ENCODE measurements at regions not wholly inside any gene's neighbourhood (a gene's known extent, or its start where the extent isn't known, plus 50 kb on each side); places are given as distances from the start of the nearest gene placed in this dataset.
"Not testable (repeated sequence)": the region's sequence is repeated elsewhere in the genome, so short reads cannot be mapped to it uniquely, and the experiment has no call there.

- DNase-seq: no peak
Observed at GRCh38 chr22:23500508-23501260, 79.4 kb downstream of the IGLL1 start.

GRCh38 chr22:23499845-23500500 lies 80.1 kb downstream of the IGLL1 start:
- no peak for DNase-seq

GRCh38 chr22:23498811-23499798 lies 81.0 kb downstream of the IGLL1 start:
- DNase-seq: no peak

- DNase-seq: not testable (repeated sequence)
Observed at GRCh38 chr22:23497889-23498288, 82.2 kb downstream of the IGLL1 start.

- DNase-seq: no peak
Observed at GRCh38 chr22:23497016-23497885, 82.8 kb downstream of the IGLL1 start.

GRCh38 chr22:23496445-23496833 lies 83.7 kb downstream of the IGLL1 start:
- no peak for DNase-seq

- DNase-seq: no peak
Observed at GRCh38 chr22:23495614-23496444, 84.3 kb downstream of the IGLL1 start.

- DNase-seq: no peak
Observed at GRCh38 chr22:23494930-23495266, 85.2 kb downstream of the IGLL1 start.

GRCh38 chr22:23485490-23485889 lies 94.6 kb downstream of the IGLL1 start:
- no peak for DNase-seq

- no peak for DNase-seq
Observed at GRCh38 chr22:23484651-23485050, 95.4 kb downstream of the IGLL1 start.

GRCh38 chr22:23481369-23481768 lies 98.7 kb downstream of the IGLL1 start:
- no peak for DNase-seq

GRCh38 chr22:23478175-23478574 lies 101.9 kb downstream of the IGLL1 start:
- no peak for DNase-seq

- DNase-seq: not testable (repeated sequence)
Observed at GRCh38 chr22:23474531-23474930, 105.6 kb downstream of the IGLL1 start.

GRCh38 chr22:23473901-23474300 lies 106.2 kb downstream of the IGLL1 start:
- DNase-seq: no peak

GRCh38 chr22:23472376-23472775 lies 107.7 kb downstream of the IGLL1 start:
- DNase-seq: not testable (repeated sequence)

- DNase-seq: no peak
Observed at GRCh38 chr22:23471698-23472097, 108.4 kb downstream of the IGLL1 start.

- DNase-seq: no peak
Observed at GRCh38 chr22:23470811-23471389, 109.2 kb downstream of the IGLL1 start.

GRCh38 chr22:23467721-23468294 lies 112.3 kb downstream of the IGLL1 start:
- DNase-seq: no peak

- DNase-seq: no peak
Observed at GRCh38 chr22:23466351-23466750, 113.7 kb downstream of the IGLL1 start.

GRCh38 chr22:23464796-23465195 lies 115.3 kb downstream of the IGLL1 start:
- not testable (repeated sequence) for DNase-seq
